Naive thymus-derived CD4-positive, alpha-beta T cell (primary cell): ENCODE measurements at regions not wholly inside any gene's neighbourhood (a gene's known extent, or its start where the extent isn't known, plus 50 kb on each side); places are given as distances from the start of the nearest gene placed in this dataset.

Experiments
- ATAC-seq: fragments of 150-1000 bp; cut with Tn5 transposase; 2 replicates; pipeline ENCODE4 v1.10.0; 2021; ENCODE audit warnings: mild to moderate bottlenecking, moderate library complexity
- CTCF ChIA-PET: fragments of 350-600 bp; sonication (Branson Sonifier 250); formaldehyde crosslinking; loops from one replicate; lab custom pipeline; 2021; ENCODE audit warnings: antibody characterized with exemption; lab: Charles Lee
- POLR2A ChIA-PET: fragments of 350-600 bp; sonication (Branson Sonifier 250); formaldehyde crosslinking; loops from one replicate; lab custom pipeline; 2021; ENCODE audit warnings: antibody characterized with exemption, inconsistent platforms; lab: Charles Lee
- DNase-seq, 9 donors: peaks; one replicate each; pipeline versions ENCODE4 v3.0.0 to v3.0.0-alpha.2; 2020 to 2022; ENCODE audit warnings: mixed read lengths in 1 of 9
- H3K27ac ChIP-seq: one replicate; pipeline ENCODE4 v1.7.0; 2013; ENCODE audit warnings: mild to moderate bottlenecking, low read depth, low read length, moderate library complexity
- H3K27me3 ChIP-seq, 2 donors: one replicate each; pipeline ENCODE4 v1.7.0; 2013; ENCODE audit warnings: low read length in 2 of 2, mild to moderate bottlenecking in 2 of 2, moderate library complexity in 2 of 2; ENCODE audit not compliant: control insufficient read depth in 2 of 2, insufficient read depth in 2 of 2
- H3K36me3 ChIP-seq, 3 experiments: 1 replicate in 2 of 3; 2 replicates in 1 of 3; pipeline ENCODE4 v1.7.0; 2013; ENCODE audit warnings: low read length in 3 of 3, mild to moderate bottlenecking in 3 of 3, moderate library complexity in 1 of 3; ENCODE audit not compliant: insufficient read depth in 3 of 3, control insufficient read depth in 2 of 3
- H3K4me1 ChIP-seq, 2 donors: one replicate each; pipeline ENCODE4 v1.7.0; 2013; ENCODE audit warnings: low read length in 2 of 2, mild to moderate bottlenecking in 2 of 2, moderate library complexity in 1 of 2; ENCODE audit not compliant: control insufficient read depth in 2 of 2, insufficient read depth in 2 of 2
- H3K4me3 ChIP-seq: 2 replicates; pipeline ENCODE4 v1.7.0; 2013; ENCODE audit warnings: mild to moderate bottlenecking, low read length
- H3K9me3 ChIP-seq, 3 experiments: 1 replicate in 2 of 3; 2 replicates in 1 of 3; pipeline ENCODE4 v1.7.0; 2013; ENCODE audit warnings: low read length in 3 of 3; ENCODE audit not compliant: control insufficient read depth in 2 of 3
- H3K27ac Mint-ChIP-seq, 9 donors: one replicate each; pipeline ENCODE4 v1.8.0; 2020 to 2022; ENCODE audit warnings: mixed read lengths in 9 of 9, mild to moderate bottlenecking in 8 of 9, moderate library complexity in 5 of 9, inconsistent platforms in 2 of 9
- H3K27me3 Mint-ChIP-seq, 5 donors: one replicate each; pipeline ENCODE4 v1.8.0; 2021 to 2022; ENCODE audit warnings: mixed read lengths in 5 of 5, mild to moderate bottlenecking in 1 of 5
- H3K36me3 Mint-ChIP-seq, 5 donors: one replicate each; pipeline ENCODE4 v1.8.0; 2020 to 2022; ENCODE audit warnings: mixed read lengths in 5 of 5, mild to moderate bottlenecking in 3 of 5, inconsistent platforms in 1 of 5
- H3K4me1 Mint-ChIP-seq, 7 donors: one replicate each; pipeline ENCODE4 v1.8.0; 2020 to 2022; ENCODE audit warnings: mixed read lengths in 7 of 7, mild to moderate bottlenecking in 3 of 7, inconsistent platforms in 1 of 7
- H3K4me3 Mint-ChIP-seq, 10 donors: one replicate each; pipeline ENCODE4 v1.8.0; 2020 to 2022; ENCODE audit warnings: mild to moderate bottlenecking in 10 of 10, mixed read lengths in 10 of 10, moderate library complexity in 6 of 10, inconsistent platforms in 2 of 10
- H3K9me3 Mint-ChIP-seq, 11 donors: one replicate each; pipeline ENCODE4 v1.8.0; 2020 to 2022; ENCODE audit warnings: mixed read lengths in 11 of 11, mild to moderate bottlenecking in 4 of 11, inconsistent platforms in 1 of 11, moderate library complexity in 1 of 11
- intact Hi-C, 2 donors: fragments of 100-400 bp; cut with micrococcal nuclease; formaldehyde crosslinking; loops; one replicate each; pipeline ENCODE4 v1.15.1; 2023

- Mint-ChIP-seq H3K27me3 (peaks cover 0 to 14% (median 6%) of the 10 kb centered on the region in 5 donors), H3K4me1 (peaks cover 0 to 24% (median 0%) of the 10 kb centered on the region in 7 donors), H3K4me3 (no peak overlapping the region), H3K27ac (no peak overlapping the region), H3K9me3 (peaks cover 0 to 4% (median 1%) of the 10 kb centered on the region in 11 donors), H3K36me3 (no peaks in the 10 kb centered on the region)
- ATAC-seq = no peak
- no peak for DNase-seq
- no peaks in the 10 kb centered on the region for H3K9me3 ChIP-seq
- H3K27me3 ChIP-seq = no peaks in the 10 kb centered on the region
- H3K4me3 ChIP-seq = no peak overlapping the region
- H3K36me3 ChIP-seq = no peaks in the 10 kb centered on the region
- ChIA-PET POLR2A (interaction anchor here (0.7 kb wide), 1 partner anchor 1136 kb away, joined by 5 read pairs; no protein-coding TSS in a partner anchor), CTCF (no interaction called here)
- intact Hi-C loops = no loop called here
- H3K27ac ChIP-seq = no peak overlapping the region
- H3K4me1 ChIP-seq = no peaks in the 10 kb centered on the region
These were observed 114.2 kb downstream of the SIK1 start for GRCh38 chr21:43312751-43313169.

- Mint-ChIP-seq H3K27me3 (peaks cover 0 to 10% (median 6%) of the 10 kb centered on the region in 5 donors), H3K4me1 (peaks cover 0 to 26% (median 0%) of the 10 kb centered on the region in 7 donors), H3K36me3 (no peaks in the 10 kb centered on the region), H3K4me3 (no peak overlapping the region), H3K9me3 (peaks cover 0 to 1% (median 0%) of the 10 kb centered on the region in 11 donors), H3K27ac (peak overlapping the region in 1 of 9 donors; percentile 38)
- H3K4me1 ChIP-seq = no peaks in the 10 kb centered on the region
- no peaks in the 10 kb centered on the region for H3K9me3 ChIP-seq
- DNase-seq (no peak), ATAC-seq (no peak)
- POLR2A ChIA-PET = no interaction called here
- CTCF ChIA-PET = no interaction called here
- intact Hi-C loops = no loop called here
- H3K27me3 ChIP-seq = no peaks in the 10 kb centered on the region
- no peak overlapping the region for H3K27ac ChIP-seq
- H3K4me3 ChIP-seq = no peak overlapping the region
- H3K36me3 ChIP-seq = no peaks in the 10 kb centered on the region
These were observed 114.9 kb downstream of the SIK1 start for GRCh38 chr21:43312011-43312410.

DNA sequence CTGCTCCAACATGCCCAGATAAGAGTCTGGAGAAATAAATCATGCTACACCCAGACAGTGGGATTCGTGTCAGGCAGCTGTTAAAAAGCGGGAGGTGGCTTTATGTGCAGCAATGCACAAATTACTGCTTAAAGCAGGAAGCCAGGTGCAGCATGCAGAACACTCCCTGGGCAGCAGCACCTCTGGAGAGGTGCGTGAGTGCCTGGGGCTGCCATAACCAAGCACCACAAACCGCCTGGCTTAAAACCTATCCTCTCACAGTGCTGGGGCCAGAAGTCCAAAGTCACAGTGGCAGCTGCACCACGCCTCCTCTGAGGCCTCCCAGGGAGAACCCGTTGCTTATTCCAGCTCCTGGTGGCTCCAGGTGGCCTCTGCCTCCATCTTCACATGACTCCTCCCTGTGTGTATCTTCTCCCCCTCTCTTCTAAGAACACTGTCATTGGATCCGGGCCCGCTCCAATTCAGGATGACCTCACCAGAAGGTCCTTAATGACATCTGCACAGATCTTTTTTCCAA is 115.6 kb downstream of the SIK1 start:
- Histone ChIP-seq H3K4me1 (no peaks in the 10 kb centered on the region), H3K36me3 (no peaks in the 10 kb centered on the region), H3K4me3 (no peak overlapping the region), H3K27ac (no peak overlapping the region), H3K9me3 (no peaks in the 10 kb centered on the region), H3K27me3 (no peaks in the 10 kb centered on the region)
- intact Hi-C loops = no loop called here
- Mint-ChIP-seq H3K27ac (peak overlapping the region in 1 of 9 donors; percentile 38), H3K4me3 (no peak overlapping the region), H3K9me3 (peaks cover 0 to 1% (median 0%) of the 10 kb centered on the region in 11 donors), H3K4me1 (peaks cover 0 to 26% (median 0%) of the 10 kb centered on the region in 7 donors), H3K36me3 (no peaks in the 10 kb centered on the region), H3K27me3 (peaks cover 0 to 10% (median 6%) of the 10 kb centered on the region in 5 donors)
- ATAC-seq (no peak), DNase-seq (no peak)
- ChIA-PET POLR2A (no interaction called here), CTCF (no interaction called here)

- Histone ChIP-seq H3K4me1 (no peaks in the 10 kb centered on the region), H3K27ac (no peak overlapping the region), H3K36me3 (no peaks in the 10 kb centered on the region), H3K9me3 (no peaks in the 10 kb centered on the region), H3K27me3 (no peaks in the 10 kb centered on the region), H3K4me3 (no peak overlapping the region)
- CTCF ChIA-PET = interaction anchor here (0.6 kb wide), 1 partner anchor 1217 kb away, joined by 3 read pairs; no protein-coding TSS in a partner anchor
- intact Hi-C loops = no loop called here
- ATAC-seq (no peak), DNase-seq (no peak)
- no peak overlapping the region for H3K4me3 Mint-ChIP-seq
- no peaks in the 10 kb centered on the region for H3K36me3 Mint-ChIP-seq
- H3K9me3 Mint-ChIP-seq = peaks cover 0 to 1% (median 0%) of the 10 kb centered on the region in 11 donors
- peak overlapping the region in 1 of 9 donors; percentile 84 for H3K27ac Mint-ChIP-seq
- peaks cover 0 to 2% (median 0%) of the 10 kb centered on the region in 5 donors for H3K27me3 Mint-ChIP-seq
- H3K4me1 Mint-ChIP-seq = peaks cover 0 to 16% (median 0%) of the 10 kb centered on the region in 7 donors
- POLR2A ChIA-PET = no interaction called here
These were observed 118.1 kb downstream of the SIK1 start for GRCh38 chr21:43308815-43309283.

- intact Hi-C loops = no loop called here
- Histone ChIP-seq H3K9me3 (no peaks in the 10 kb centered on the region), H3K4me3 (no peak overlapping the region), H3K36me3 (no peaks in the 10 kb centered on the region), H3K27me3 (no peaks in the 10 kb centered on the region), H3K27ac (no peak overlapping the region), H3K4me1 (no peaks in the 10 kb centered on the region)
- no peak for DNase-seq
- Mint-ChIP-seq H3K27me3 (peaks cover 0 to 2% (median 0%) of the 10 kb centered on the region in 5 donors), H3K36me3 (no peaks in the 10 kb centered on the region), H3K4me1 (peaks cover 0 to 15% (median 0%) of the 10 kb centered on the region in 7 donors), H3K4me3 (no peak overlapping the region), H3K9me3 (peaks cover 0 to 1% (median 0%) of the 10 kb centered on the region in 11 donors), H3K27ac (no peak overlapping the region)
- ChIA-PET CTCF (no interaction called here), POLR2A (no interaction called here)
- no peak for ATAC-seq
These were observed 118.7 kb downstream of the SIK1 start for GRCh38 chr21:43308101-43308814.

DNA sequence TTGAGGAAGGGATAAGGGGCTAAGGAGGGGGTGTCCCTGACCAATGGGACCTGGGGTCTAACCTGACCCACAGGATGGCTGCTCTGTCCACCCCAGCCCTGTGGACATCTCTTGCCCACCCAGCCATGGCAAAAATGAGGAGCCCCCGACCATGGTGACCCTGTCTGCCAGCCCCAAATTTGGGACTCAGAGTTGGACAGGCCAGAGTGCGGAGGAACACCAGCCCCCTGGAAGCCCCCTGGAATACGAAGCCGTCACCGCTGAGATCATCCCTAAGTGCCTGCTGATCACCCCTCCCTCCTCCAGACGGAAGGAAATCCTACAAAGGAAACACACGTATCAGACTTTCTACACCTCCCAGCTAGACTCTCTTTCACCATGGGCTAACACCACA is 119.3 kb downstream of the SIK1 start:
- H3K9me3 ChIP-seq = no peaks in the 10 kb centered on the region
- H3K9me3 Mint-ChIP-seq = peaks cover 0 to 1% (median 0%) of the 10 kb centered on the region in 11 donors
- intact Hi-C loops = no loop called here
- H3K4me1 Mint-ChIP-seq = peaks cover 0 to 12% (median 0%) of the 10 kb centered on the region in 7 donors
- peaks cover 0 to 2% (median 0%) of the 10 kb centered on the region in 5 donors for H3K27me3 Mint-ChIP-seq
- no peak overlapping the region for H3K4me3 ChIP-seq
- ATAC-seq (no peak), DNase-seq (no peak)
- no peak overlapping the region for H3K4me3 Mint-ChIP-seq
- no peaks in the 10 kb centered on the region for H3K4me1 ChIP-seq
- H3K36me3 Mint-ChIP-seq = no peaks in the 10 kb centered on the region
- H3K27ac ChIP-seq = no peak overlapping the region
- no peaks in the 10 kb centered on the region for H3K27me3 ChIP-seq
- H3K36me3 ChIP-seq = no peaks in the 10 kb centered on the region
- H3K27ac Mint-ChIP-seq = peak overlapping the region in 1 of 9 donors; percentile 14
- ChIA-PET CTCF (no interaction called here), POLR2A (no interaction called here)
